ENCODE measurements at regions not wholly inside any gene's neighbourhood (a gene's known extent, or its start where the extent isn't known, plus 50 kb on each side); places are given as distances from the start of the nearest gene placed in this dataset.

- TF ChIP-seq POLR2A (IDR thresholded peaks at IDR 0.05) (no peak), POLR2AphosphoS5 (IDR thresholded peaks at IDR 0.05) (no peak)
- TF ChIP-seq, protein P1, sequence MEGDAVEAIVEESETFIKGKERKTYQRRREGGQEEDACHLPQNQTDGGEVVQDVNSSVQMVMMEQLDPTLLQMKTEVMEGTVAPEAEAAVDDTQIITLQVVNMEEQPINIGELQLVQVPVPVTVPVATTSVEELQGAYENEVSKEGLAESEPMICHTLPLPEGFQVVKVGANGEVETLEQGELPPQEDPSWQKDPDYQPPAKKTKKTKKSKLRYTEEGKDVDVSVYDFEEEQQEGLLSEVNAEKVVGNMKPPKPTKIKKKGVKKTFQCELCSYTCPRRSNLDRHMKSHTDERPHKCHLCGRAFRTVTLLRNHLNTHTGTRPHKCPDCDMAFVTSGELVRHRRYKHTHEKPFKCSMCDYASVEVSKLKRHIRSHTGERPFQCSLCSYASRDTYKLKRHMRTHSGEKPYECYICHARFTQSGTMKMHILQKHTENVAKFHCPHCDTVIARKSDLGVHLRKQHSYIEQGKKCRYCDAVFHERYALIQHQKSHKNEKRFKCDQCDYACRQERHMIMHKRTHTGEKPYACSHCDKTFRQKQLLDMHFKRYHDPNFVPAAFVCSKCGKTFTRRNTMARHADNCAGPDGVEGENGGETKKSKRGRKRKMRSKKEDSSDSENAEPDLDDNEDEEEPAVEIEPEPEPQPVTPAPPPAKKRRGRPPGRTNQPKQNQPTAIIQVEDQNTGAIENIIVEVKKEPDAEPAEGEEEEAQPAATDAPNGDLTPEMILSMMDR (IDR thresholded peaks at IDR 0.05): no peak
These were observed 131.4 kb upstream of the MAN2A1 start for GRCh38 chr5:109558364-109558763.
